ENCODE measurements at regions not wholly inside any gene's neighbourhood (a gene's known extent, or its start where the extent isn't known, plus 50 kb on each side); places are given as distances from the start of the nearest gene placed in this dataset.

- no peak for DNase-seq
Observed at GRCh38 chr5:54705994-54706653, 188.6 kb downstream of the SNX18 start.

GRCh38 chr5:54704825-54705224, 187.3 kb downstream of the SNX18 start:
- no peak for DNase-seq

GRCh38 chr5:54704333-54704732, 186.8 kb downstream of the SNX18 start:
- no peak for DNase-seq

GRCh38 chr5:54703565-54704255, 186.2 kb downstream of the SNX18 start:
- DNase-seq: no peak

- no peak for DNase-seq
Observed at GRCh38 chr5:54703133-54703532, 185.6 kb downstream of the SNX18 start.

GRCh38 chr5:54702470-54702869, 184.9 kb downstream of the SNX18 start:
- no peak for DNase-seq

- DNase-seq: peak; percentile 55
Observed at GRCh38 chr5:54700986-54701578, 183.5 kb downstream of the SNX18 start.

- DNase-seq: no peak
Observed at GRCh38 chr5:54696931-54697330, 179.4 kb downstream of the SNX18 start.

GRCh38 chr5:54696346-54696745, 178.8 kb downstream of the SNX18 start:
- DNase-seq: no peak

GRCh38 chr5:54695198-54695966, 177.8 kb downstream of the SNX18 start:
- DNase-seq: no peak

GRCh38 chr5:54693936-54694657, 176.5 kb downstream of the SNX18 start:
- DNase-seq: no peak

- DNase-seq: no peak
Observed at GRCh38 chr5:54692631-54693030, 175.1 kb downstream of the SNX18 start.

- no peak for DNase-seq
Observed at GRCh38 chr5:54691656-54692055, 174.1 kb downstream of the SNX18 start.

GRCh38 chr5:54689411-54690251, 172.1 kb downstream of the SNX18 start:
- DNase-seq: no peak

GRCh38 chr5:54680998-54681397, 163.4 kb downstream of the SNX18 start:
- no peak for DNase-seq

GRCh38 chr5:54679686-54680085, 162.1 kb downstream of the SNX18 start:
- DNase-seq: no peak

- DNase-seq: no peak
Observed at GRCh38 chr5:54678737-54679136, 161.2 kb downstream of the SNX18 start.

GRCh38 chr5:54676481-54677340, 159.2 kb downstream of the SNX18 start:
- DNase-seq: no peak

GRCh38 chr5:54673523-54674225, 156.1 kb downstream of the SNX18 start:
- no peak for DNase-seq

GRCh38 chr5:54672871-54673270, 155.3 kb downstream of the SNX18 start:
- no peak for DNase-seq
